ENCODE measurements at regions not wholly inside any gene's neighbourhood (a gene's known extent, or its start where the extent isn't known, plus 50 kb on each side); places are given as distances from the start of the nearest gene placed in this dataset.

GRCh38 chr22:48580481-48580970 is 1247.1 kb downstream of the BRD1 start:
- Histone ChIP-seq H3K27ac (ENCODE audit: low read depth) (no peak overlapping the region), H3K36me3 (ENCODE audit: insufficient read depth) (no peaks in the 10 kb centered on the region), H3K4me2 (no peak overlapping the region), H3K9me2 (ENCODE audit: insufficient read depth) (no peaks in the 10 kb centered on the region), H3K79me2 (replicated peaks; ENCODE audit: insufficient read depth) (no peaks in the 10 kb centered on the region), H3K4me1 (ENCODE audit: insufficient read depth) (no peaks in the 10 kb centered on the region), H3K4me3 (no peak overlapping the region), H3K27me3 (ENCODE audit: insufficient read depth) (peaks cover 5% of the 10 kb centered on the region; the same call in 1 of the 2 replicates), H4K20me1 (replicated peaks; ENCODE audit: insufficient read depth) (no peaks in the 10 kb centered on the region), H2AFZ (no peak overlapping the region), H3F3A (replicated peaks; ENCODE audit: low read depth) (no peaks in the 10 kb centered on the region)
- ATAC-seq, result no peak
- TF ChIP-seq ZNF462 (CRISPR knock-in tag; IDR thresholded peaks at IDR 0.05), result no peak
- no peak for TF ChIP-seq ZNF331 (CRISPR knock-in tag; IDR thresholded peaks at IDR 0.05; ENCODE audit: low read depth)
- TF ChIP-seq CREB1 (CRISPR knock-in tag; IDR thresholded peaks at IDR 0.05; ENCODE audit: low read depth), result no peak
- TF ChIP-seq JUNB (IDR thresholded peaks at IDR 0.05; ENCODE audit: unreplicated experiment), result no peak
- no peak for TF ChIP-seq EZH2phosphoT487 (IDR thresholded peaks at IDR 0.05; ENCODE audit: unreplicated experiment)
- TF ChIP-seq ETS1 (IDR thresholded peaks at IDR 0.05), result no peak
- no peak for TF ChIP-seq CTCF (conservative IDR thresholded peaks at IDR 0.05; ENCODE audit: low read depth in 2 of 2)
- no peak for TF ChIP-seq POLR2AphosphoS5 (IDR thresholded peaks at IDR 0.05; ENCODE audit: low read depth)
- TF ChIP-seq EZH2 (IDR thresholded peaks at IDR 0.05; ENCODE audit: low read depth, unreplicated experiment), result no peak
- TF ChIP-seq NANOG (IDR thresholded peaks at IDR 0.05; ENCODE audit: borderline replicate concordance), result no peak
- TF ChIP-seq STAT1 (IDR thresholded peaks at IDR 0.05; ENCODE audit: unreplicated experiment), result no peak
- no peak for TF ChIP-seq REST (IDR thresholded peaks at IDR 0.05; ENCODE audit: unreplicated experiment)
- TF ChIP-seq ZNF114 (CRISPR knock-in tag; IDR thresholded peaks at IDR 0.05), result no peak
- H3K27me3 Mint-ChIP-seq (ENCODE audit: insufficient read depth, low read depth, poor library complexity), result peaks cover 8% of the 10 kb centered on the region
- no peak overlapping the region for H3K4me3 Mint-ChIP-seq
- no peaks in the 10 kb centered on the region for H3K9me3 Mint-ChIP-seq
- H3K4me1 Mint-ChIP-seq, result peaks cover 12% of the 10 kb centered on the region
- H3K27ac Mint-ChIP-seq, result no peak overlapping the region
- H3K36me3 Mint-ChIP-seq (ENCODE audit: low read depth), result peaks cover 3% of the 10 kb centered on the region; the same call in 1 of the 3 replicates
- DNase-seq (ENCODE audit: low spot score), result no peak

All from GM23338 (cell line).